Stimulated activated CD4-positive, alpha-beta T cell treated with anti-CD3 and anti-CD28 coated beads, TNF-alpha, amount 100 ng/mL, for 4 hours (primary cell): ENCODE measurements at regions not wholly inside any gene's neighbourhood (a gene's known extent, or its start where the extent isn't known, plus 50 kb on each side); places are given as distances from the start of the nearest gene placed in this dataset.
"Not testable (repeated sequence)": the region's sequence is repeated elsewhere in the genome, so short reads cannot be mapped to it uniquely, and the experiment has no call there.

Experiments used
- DNase-seq, 3 experiments: peaks; one replicate each; pipeline ENCODE4 v3.0.0-alpha.2; 2020; ENCODE audit warnings: low read depth in 3 of 3

DNA sequence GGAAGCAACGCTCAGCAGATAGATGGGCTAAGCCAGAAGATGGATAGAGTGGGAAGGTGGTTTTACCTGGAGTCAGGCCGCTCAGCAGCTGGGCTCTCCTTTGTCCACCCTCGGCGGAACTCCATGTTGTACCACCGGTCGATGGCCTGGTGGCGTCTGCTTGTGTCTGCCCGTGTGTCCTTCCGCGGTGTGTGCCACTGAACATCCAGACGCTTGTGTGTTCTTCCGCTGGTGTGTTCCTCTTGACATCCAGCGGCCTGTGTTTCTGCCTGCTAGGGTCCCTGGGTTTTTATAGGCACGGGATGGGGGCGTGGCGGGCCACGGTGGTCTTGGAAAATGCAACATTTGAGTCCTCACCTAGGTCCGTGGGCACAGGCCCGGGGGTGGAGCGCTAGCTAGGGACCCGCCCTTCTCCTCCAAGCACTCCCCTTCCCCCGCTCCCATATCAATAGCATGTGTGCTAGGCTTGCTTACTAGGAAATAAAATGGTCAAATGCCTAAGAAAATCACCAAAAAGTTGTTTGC is 1431.7 kb upstream of the ACVR2A start:
- DNase-seq = no peak

DNA sequence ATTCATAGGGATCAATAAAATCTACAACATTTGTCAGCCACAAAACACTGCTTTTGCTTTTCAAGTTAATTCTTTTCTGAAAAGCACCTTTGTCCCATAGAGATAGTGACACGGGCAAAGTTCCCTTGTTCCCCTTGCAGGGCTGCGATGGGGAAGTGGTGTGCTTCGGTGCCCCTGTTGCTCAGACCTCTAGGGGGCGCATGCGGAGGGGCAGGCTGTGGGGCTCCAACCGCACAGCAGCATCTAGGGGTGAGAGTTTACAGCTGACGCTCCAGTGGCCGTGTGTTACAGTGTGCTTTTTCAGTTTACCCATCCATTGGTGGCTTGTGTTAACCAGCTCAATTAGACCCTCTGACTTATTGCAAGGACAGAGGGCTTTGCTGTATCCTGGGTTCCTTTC is 1432.2 kb upstream of the ACVR2A start:
- DNase-seq = no peak

DNA sequence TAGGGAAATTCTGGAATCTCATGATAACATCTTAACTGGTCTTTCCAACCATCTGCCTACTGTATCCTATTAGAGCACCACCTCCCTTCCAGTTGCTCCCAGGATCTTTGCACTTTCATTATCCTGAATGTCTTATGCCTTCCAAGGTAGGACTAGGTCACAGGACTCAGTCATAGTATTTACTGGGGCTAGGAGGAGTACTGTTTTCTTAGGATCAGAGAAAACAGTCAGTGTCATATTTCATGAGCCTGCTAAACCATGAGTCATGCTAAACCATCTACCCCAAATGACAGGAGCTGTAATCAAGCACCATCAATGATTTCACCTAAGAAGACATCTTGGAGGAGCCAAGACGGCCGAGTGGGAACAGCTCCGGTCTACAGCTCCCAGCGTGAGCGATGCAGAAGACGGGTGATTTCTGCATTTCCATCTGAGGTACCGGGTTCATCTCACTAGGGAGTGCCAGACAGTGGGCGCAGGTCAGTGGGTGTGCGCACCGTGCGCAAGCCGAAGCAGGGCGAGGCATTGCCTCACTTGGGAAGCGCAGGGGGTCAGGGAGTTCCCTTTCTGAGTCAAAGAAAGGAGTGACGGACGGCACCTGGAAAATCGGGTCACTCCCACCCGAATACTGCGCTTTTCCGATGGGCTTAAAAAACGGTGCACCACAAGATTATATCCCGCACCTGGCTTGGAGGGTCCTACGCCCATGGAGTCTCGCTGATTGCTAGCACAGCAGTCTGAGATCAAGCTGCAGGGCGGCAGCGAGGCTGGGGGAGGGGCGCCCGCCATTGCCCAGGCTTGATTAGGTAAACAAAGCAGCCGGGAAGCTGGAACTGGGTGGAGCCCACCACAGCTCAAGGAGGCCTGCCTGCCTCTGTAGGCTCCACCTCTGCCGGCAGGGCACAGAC is 1439.2 kb upstream of the ACVR2A start:
- DNase-seq = not testable (repeated sequence)

DNA sequence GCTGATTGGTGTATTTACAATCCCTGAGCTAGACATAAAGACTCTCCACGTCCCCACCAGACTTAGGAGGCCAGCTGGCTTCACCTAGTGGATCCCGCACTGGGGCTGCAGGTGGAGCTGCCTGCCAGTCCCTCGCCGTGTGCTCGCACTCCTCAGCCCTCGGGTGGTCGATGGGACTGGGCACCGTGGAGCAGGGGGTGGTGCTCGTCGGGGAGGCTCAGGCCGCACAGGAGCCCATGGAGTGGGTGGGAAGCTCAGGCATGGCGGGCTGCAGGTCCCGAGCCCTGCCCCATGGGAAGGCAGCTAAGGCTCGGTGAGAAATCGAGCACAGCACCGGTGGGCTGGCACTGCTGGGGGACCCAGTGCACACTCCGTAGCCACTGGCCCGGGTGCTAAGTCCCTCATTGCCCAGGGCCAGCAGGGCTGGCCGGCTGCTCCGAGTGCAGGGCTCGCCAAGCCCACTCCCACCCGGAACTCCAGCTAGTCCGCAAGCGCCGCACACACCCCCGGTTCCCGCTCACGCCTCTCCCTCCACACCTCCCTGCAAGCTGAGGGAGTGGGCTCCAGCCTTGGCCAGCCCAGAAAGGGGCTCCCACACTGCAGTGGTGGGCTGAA is 1441.2 kb upstream of the ACVR2A start:
- not testable (repeated sequence) for DNase-seq

DNA sequence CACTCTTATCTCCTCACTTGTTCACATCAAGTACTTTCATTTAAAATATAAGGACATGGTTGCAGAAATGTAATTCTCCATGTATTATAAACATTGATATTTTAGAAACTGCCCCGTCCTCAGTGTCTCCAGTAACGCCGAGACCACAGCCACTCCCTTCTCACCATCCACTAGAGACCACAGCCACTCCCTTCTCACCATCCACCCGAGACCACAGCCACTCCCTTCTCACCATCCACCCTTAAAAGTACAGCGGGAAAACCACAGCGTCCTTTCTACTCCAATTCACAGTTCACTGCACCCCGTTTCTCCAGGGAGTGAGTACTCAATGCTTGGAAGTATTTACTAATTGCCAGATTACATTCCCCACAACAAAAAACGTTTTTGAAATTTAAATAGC is 1452.2 kb upstream of the ACVR2A start:
- no peak for DNase-seq

DNA sequence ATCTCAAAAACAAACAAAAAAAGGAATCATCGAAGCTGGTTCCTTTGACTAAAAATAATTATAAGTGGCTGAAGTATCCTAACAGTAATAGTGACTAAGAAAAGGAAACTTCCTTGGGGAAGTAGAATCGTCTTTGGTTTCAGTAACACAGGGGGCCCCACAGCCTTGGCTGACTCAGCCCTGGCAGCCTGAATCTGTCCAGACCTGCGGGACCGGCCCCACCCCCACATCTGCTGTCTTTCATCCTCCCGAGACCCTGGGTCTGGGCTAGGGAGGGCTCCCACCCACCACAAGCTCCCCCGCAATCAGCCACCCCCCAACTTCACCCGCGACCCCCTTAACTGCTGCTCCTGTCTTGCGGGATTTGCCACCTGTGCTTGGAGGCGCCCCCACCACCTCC is 1452.6 kb upstream of the ACVR2A start:
- no peak for DNase-seq

DNA sequence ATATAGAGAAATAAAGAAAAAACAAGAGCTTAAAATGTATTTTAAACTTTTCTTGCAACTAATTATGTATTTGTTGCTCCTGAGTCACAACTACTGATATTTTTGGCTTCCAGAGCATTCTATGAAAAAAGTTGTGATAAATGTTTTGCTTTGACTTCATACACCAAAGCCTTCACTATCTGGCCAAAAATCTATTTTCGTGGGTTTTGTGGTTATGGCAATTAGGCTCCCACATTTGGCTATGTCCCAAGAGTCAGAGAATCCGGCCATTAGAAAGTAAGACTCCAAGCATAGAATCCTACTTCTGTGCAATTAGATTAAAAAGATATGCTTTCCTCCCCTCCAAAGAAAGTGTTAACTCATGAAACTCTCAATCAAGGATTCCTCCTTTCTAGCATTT is 1456.1 kb upstream of the ACVR2A start:
- no peak for DNase-seq

DNA sequence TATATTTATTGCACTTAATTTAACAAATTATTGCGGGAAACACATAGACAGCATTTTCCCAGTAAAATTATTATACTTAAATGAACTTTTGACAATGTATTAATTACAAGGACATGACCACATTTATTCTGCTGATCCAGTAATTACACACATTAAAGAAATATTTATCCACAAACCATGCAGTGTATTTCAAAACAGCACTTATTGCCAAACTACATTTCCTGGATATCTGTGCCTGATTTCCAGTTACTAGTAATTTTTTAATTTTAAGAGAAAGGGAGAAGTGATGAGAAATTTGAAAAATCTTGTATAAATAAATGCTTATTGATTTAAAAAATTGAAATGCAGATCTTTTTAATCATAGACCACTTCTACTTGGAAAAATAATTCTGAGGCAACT is 1458.7 kb upstream of the ACVR2A start:
- no peak for DNase-seq

DNA sequence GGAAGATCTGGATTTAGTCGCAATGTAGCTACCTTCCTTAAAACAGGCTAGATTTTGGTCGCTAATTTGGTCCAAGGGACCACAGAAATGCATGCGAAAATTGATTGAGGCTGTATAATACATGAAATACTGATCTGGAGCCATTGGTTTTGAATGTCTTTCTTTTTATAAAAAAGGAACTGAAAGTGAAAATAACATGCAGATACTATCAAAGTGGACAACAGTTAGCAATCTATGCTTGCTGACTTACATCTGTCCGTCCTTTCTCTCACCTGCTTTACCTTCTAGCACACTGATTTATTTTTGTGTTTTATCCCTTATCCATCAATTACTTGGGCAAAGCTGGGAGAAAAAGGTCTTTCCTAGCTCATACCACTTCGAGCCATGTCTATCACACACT is 1459.8 kb upstream of the ACVR2A start:
- DNase-seq = no peak

DNA sequence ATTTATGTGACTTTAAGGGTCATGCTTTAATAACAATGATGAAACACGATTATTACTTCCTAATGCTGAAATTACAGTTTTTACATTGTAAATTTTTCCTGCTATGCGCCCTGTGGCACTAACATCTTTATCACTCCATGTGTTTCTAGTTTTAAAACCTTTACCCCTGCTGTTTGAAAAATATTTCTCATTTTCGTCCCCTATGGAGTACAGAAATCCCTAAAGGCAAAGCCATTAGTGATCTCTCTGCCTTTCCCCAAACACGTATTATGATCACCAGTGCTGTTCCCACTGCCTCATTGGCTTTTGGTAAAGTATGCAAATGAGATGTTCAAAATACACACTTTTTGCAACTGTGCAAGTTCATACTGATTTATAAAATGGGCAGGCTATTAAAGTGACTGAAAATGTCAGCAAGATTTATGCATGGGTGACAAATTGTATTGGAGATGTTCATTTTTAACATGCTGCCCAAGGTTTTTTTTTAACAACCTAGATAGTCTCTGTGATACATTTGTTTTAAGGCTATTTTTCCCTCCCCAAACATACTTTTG is 1468.2 kb upstream of the ACVR2A start:
- no peak for DNase-seq

DNA sequence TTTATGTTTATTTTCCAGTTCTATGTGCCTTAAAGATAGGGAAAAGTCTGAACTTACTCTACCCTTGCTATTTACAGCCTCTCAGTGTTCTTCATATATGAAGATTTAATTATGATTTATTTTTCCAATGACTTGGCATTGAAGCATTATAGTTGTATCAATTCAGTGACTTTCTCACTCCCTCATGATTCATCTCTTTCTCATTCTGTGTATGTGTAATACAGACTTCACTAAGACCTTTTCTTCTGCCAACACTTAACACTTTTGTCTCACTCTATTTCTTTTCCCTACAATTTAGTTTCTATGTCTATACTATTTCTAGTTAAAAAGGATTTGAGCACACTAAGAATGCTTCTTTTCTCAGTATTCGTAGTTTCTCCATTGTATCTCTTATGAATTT is 1470.3 kb upstream of the ACVR2A start:
- DNase-seq = no peak

DNA sequence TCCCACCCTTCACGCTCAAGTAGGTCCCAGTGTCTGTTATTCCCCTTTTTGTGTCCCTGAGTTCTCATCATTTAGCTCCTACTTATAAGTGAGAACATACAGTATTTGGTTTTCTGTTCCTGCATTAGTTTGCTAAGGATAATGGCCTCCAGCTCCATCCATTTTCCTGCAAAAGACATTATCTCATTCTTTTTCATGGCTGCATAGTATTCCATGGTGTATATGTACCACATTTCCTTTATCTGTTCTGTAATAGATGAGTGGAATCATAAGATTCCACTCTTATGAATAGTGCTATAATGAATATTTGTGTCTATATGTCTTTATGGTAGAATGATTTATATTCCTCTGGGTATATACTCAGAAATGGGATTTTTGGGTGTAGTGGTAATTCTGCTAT is 1473.5 kb upstream of the ACVR2A start:
- not testable (repeated sequence) for DNase-seq

DNA sequence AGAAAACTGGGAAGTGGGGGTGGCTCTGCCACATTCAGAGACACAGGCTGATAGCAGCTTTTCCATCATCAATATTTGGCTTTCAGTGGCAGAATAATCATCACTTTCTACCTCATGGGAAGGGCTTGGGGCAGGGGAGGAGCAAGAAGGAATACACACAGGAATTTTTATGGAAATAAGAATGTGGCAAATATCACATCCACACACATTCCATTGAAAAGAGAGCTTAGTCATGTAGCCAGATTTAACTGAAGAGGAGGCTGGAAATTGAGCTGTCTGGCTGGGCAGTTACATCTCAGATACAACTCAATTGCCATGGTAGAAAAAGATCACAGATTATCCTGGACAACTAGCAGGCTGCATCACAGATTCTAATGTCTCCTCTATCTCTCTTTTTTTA is 1474.0 kb upstream of the ACVR2A start:
- DNase-seq = no peak

DNA sequence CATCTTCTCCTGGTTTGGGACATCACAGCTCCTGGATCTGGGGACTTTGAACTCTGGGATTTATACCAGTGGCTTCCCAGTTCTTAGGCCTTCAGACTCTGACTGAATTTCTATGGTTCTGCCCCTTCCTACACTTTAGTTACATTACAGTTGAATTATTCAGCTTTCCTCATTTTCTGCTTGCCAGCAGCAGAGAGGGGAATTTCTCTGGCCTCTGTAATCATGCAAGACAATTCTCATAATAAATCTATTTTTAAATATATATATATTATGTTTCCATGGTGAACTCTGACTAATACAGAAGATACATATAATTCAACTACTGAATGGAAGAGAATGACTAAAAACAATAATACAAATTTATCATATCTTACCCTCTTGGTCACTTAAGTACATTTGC is 1478.6 kb upstream of the ACVR2A start:
- no peak for DNase-seq

DNA sequence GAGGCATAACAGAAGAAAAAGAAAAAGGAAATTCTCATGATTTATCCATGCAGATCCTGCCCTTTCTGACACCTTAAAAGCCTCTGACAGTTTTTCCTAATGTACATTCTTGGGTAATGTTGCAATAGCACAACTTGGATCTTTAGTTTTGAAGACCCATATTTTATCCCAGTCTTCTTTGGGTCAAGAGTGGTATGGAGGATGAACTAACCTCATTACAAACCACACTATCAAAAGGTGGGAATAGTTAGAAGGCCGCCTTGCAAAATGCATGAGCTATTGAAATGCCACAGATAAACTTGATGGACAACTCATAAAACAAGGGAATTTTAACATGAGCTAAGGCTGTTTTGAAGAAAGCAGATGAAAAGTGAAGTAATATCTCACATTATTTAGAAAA is 1479.8 kb upstream of the ACVR2A start:
- DNase-seq = no peak

DNA sequence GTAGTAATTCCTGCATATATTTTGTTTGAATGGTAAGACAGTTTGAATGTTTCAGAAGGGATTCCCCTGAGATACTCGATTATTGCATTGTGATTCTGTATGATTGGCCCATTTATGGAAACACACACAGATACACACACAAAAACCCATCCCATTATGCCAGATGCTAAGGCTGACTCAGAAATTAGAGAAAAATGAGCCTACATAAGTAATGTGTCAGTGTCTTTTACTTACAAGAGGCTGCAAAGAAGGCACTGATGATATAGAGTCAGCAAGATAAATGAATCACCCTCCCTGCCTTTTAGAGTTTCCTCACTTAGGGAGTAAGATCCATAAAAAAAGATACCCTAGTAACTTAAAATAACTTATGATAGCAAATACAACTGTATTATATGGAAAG is 1481.1 kb upstream of the ACVR2A start:
- no peak for DNase-seq

DNA sequence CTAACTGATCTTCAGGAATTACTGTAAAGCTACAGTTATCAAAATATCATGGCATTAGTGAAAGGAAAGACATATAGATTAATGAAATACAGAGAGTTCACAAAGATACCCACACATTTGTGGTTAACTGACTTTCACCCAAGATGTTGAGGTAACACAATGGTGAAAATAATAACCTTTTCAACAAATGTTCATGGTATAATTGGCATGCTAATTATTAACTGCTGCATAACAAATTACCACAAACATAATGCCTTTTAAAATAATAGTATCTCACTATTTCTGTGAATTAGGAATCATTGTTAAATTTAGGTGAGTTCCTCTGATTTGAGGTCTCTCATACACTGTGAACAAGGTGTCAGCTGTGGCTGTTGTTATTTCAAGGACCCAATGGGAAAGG is 1493.1 kb upstream of the ACVR2A start:
- DNase-seq = no peak

DNA sequence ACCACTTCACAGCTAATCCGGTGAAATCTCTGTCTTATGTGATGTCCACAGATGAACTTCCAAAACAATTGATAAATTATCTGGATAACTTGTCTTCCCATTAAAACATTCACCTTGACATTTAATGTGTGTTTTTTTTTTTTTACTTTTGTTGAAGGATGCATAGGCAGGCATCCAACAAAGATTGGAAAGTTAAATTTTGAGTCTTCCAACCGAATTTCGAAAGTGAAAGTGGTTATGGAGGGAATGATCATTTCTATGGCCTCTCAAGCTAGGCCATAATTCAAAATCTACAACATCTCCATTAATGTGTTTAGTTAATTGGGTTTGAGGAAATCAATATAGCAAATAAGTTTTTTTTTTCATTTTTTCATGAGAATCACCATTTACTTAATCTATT is 1495.5 kb upstream of the ACVR2A start:
- DNase-seq = no peak

DNA sequence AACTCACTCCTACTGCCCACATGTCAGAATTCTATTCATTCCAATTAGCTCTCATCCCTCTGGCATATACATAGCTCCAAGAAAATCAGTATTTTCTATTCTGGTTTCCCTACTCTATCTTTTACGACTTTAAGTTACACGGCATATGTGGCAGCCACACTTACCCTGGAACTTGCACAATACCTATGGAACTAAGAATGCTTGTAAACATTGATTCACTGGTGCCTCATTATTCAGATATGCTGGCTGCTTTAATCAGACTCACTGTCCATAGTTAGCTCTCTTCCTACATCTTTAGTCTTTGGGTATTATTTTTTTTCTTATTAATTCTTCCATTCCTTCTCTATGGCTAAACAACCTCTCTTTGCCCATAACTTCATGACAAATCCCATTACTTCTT is 1519.9 kb upstream of the ACVR2A start:
- DNase-seq = no peak

DNA sequence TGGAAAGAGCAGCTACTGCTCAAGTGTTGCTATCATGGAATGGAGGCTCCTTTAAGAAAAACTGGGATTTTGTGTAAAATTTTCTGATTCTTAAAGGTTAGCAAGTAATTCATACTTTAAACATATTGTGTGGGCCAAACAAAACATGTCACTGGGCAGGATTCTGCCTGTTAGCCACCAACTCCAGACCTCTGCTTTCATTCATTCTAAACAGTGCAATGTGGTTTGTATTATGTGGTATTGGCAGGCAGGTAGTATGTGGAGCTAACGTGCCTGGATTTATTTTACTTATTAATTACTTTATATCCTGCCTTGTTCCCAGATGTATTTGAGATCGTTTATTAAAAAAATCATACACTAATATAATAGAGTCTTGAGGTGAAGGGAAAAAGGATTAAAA is 1521.3 kb upstream of the ACVR2A start:
- DNase-seq = no peak

DNA sequence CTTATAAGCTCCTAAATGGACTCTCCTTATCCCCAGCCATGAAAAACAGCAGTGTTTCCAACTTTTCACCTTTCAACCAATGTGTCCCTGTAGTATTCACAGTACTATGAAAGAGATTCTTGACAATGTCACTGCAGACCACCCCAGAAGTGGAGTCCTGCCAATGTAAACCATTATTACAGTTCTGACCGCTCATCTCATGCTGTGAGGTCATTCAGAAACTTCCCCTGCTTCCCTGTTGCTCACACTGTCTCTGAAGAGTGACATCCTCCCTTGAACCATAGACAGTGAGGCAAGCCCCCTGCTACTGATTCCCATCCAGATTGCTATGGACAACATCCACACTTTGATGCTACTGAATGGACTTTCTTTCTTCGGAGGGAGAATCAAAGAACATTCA is 1523.7 kb upstream of the ACVR2A start:
- no peak for DNase-seq

DNA sequence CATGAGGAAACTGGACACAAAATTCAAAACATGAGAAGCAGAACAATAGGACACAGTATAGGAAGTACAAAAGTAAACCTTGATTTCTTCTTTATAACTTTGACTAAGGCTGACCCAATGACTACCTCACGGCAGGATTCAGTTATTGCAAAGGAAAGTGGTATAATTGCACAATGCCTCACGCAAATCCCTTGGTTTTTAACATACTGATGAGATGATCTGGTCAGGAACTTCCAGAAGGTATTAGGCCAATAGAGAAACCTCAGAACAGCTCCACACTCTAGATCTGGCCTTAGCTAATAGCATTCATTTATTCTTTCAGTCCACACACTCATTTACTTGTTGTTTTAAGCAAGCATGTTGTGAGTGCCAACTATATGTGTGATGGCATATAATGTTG is 1526.9 kb upstream of the ACVR2A start:
- DNase-seq = no peak

DNA sequence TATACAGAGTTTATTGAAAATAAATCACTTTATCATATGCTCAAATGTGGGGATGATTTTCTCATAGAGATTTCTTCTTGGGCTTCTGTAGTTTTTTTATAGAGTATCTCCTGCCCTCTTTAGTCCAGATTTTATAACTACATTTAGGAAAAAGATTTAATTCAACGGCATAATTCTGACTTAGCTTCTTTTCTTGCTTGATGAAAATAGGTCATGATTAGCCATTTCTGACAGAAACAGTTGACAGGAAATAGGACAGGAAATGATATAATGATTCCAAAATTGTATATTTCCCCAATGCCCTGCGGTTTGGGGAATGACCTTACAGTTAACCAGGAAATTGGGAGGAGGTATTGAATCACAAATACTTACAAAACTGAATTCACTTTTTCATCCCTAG is 1531.9 kb upstream of the ACVR2A start:
- DNase-seq = no peak
